ENCODE measurements at regions not wholly inside any gene's neighbourhood (a gene's known extent, or its start where the extent isn't known, plus 50 kb on each side); places are given as distances from the start of the nearest gene placed in this dataset.

DNA sequence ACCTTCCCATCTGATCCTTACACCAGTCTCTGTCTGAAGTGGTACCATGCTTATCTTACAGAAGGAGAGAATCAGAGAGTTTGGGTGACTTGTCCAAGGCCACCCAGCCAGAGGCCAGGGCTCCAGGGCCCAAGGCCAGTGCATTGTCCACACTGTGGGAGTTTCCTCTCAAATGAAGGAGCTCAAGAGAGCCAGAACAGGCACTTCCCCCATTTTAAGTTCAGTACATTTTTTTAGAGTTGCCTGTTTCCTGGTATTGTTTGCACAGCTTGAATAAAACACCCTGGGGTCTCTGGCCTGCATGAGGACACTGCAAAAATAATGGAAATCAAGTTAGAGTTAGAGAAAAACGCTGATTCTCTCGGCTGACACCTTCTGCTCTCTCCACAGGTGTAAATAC, 284.0 kb downstream of the SQOR start:
- TF ChIP-seq, protein P1, sequence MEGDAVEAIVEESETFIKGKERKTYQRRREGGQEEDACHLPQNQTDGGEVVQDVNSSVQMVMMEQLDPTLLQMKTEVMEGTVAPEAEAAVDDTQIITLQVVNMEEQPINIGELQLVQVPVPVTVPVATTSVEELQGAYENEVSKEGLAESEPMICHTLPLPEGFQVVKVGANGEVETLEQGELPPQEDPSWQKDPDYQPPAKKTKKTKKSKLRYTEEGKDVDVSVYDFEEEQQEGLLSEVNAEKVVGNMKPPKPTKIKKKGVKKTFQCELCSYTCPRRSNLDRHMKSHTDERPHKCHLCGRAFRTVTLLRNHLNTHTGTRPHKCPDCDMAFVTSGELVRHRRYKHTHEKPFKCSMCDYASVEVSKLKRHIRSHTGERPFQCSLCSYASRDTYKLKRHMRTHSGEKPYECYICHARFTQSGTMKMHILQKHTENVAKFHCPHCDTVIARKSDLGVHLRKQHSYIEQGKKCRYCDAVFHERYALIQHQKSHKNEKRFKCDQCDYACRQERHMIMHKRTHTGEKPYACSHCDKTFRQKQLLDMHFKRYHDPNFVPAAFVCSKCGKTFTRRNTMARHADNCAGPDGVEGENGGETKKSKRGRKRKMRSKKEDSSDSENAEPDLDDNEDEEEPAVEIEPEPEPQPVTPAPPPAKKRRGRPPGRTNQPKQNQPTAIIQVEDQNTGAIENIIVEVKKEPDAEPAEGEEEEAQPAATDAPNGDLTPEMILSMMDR (IDR thresholded peaks at IDR 0.05; ENCODE audit: low read length), result no peak
- TF ChIP-seq EZH2 (optimal IDR thresholded peaks at IDR 0.05; ENCODE audit: low read depth, low read length), result no peak

All from MM.1S (cell line).